Ishikawa (cell line): ENCODE measurements at regions not wholly inside any gene's neighbourhood (a gene's known extent, or its start where the extent isn't known, plus 50 kb on each side); places are given as distances from the start of the nearest gene placed in this dataset.

ENCODE experiments used
- CREB1 ChIP-seq: IDR thresholded peaks from 2 replicates; pipeline ENCODE4 v1.6.1; 2012; ENCODE audit warnings: low read depth
- FOXM1 ChIP-seq: IDR thresholded peaks from 2 replicates; pipeline ENCODE4 v1.6.1; 2012; ENCODE audit warnings: low read depth, borderline replicate concordance
- RAD21 ChIP-seq: IDR thresholded peaks from 2 replicates; pipeline ENCODE4 v1.6.1; 2012; ENCODE audit warnings: low read depth
- TCF12 ChIP-seq: IDR thresholded peaks from 2 replicates; pipeline ENCODE4 v1.6.1; 2012; ENCODE audit warnings: low read depth
- TEAD4 ChIP-seq: IDR thresholded peaks from 2 replicates; pipeline ENCODE4 v1.6.1; 2012
- YY1 ChIP-seq: IDR thresholded peaks from 2 replicates; pipeline ENCODE4 v1.6.1; 2012; ENCODE audit warnings: low read depth
- TF ChIP-seq, protein P1 (sequence below): IDR thresholded peaks from 2 replicates; pipeline ENCODE4 v1.6.1; 2012

DNA sequence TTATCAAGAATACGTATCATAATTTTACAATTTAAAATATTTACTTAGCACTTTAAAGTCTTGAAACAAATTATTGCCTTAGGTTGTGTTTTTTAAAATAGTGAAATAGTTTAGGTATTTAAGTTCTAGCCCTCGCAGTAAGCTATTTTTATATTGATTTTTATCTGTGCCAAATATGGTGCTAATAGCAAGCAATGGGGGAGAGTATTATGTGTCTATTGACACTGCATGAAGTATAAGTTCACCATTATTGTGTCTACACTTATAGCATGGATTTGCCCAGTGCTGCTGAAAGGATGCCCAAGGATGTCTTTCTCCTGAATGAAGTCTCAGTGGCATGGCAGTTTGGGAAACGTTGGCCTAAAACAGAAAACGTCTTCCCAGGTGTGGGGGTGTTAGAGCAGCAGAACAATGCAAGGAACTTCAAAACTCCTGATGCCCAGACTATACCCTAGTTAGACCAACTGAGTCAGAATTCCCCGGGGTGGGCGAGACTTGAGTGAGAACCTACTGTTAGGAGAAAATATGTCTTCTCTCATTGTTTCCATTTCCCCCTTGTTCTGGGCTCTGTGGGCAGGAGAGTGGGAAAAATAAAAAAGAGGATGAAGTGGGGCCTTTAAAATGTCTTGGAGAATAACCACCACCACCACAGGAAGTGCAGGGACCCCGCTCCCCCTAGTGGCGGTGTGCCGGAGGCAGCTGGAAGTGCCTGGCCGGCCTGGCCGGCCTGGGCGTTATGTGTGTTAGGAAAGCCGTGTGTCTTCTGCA, 104.2 kb upstream of the SLC7A14 start:
- no peak for TF ChIP-seq TEAD4
- TF ChIP-seq TCF12, result no peak
- TF ChIP-seq CREB1, result no peak
- no peak for TF ChIP-seq YY1
- peak; percentile 73 for TF ChIP-seq RAD21
- no peak for TF ChIP-seq FOXM1
- TF ChIP-seq, protein P1, sequence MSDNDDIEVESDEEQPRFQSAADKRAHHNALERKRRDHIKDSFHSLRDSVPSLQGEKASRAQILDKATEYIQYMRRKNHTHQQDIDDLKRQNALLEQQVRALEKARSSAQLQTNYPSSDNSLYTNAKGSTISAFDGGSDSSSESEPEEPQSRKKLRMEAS, result no peak
